GM19351 (cell line): ENCODE measurements at regions not wholly inside any gene's neighbourhood (a gene's known extent, or its start where the extent isn't known, plus 50 kb on each side); places are given as distances from the start of the nearest gene placed in this dataset.
"Not testable (repeated sequence)": the region's sequence is repeated elsewhere in the genome, so short reads cannot be mapped to it uniquely, and the experiment has no call there.

Experiments
- ATAC-seq: cut with Tn5 transposase; IDR thresholded peaks from one replicate; pipeline ENCODE4 v1.9.1; 2021; ENCODE audit warnings: mild to moderate bottlenecking, moderate library complexity; ENCODE audit not compliant: unreplicated experiment

- ATAC-seq: no peak
Observed at GRCh38 chr15:95125803-95126202, 894.4 kb downstream of the MCTP2 start.

GRCh38 chr15:95127356-95127755, 896.0 kb downstream of the MCTP2 start:
- no peak for ATAC-seq

- ATAC-seq: no peak
Observed at GRCh38 chr15:95129574-95129973, 898.2 kb downstream of the MCTP2 start.

- no peak for ATAC-seq
Observed at GRCh38 chr15:95131131-95131556, 899.8 kb downstream of the MCTP2 start.

- ATAC-seq: no peak
Observed at GRCh38 chr15:95132774-95133173, 901.4 kb downstream of the MCTP2 start.

- no peak for ATAC-seq
Observed at GRCh38 chr15:95134431-95135110, 903.2 kb downstream of the MCTP2 start.

GRCh38 chr15:95138604-95139270, 907.4 kb downstream of the MCTP2 start:
- ATAC-seq: no peak

GRCh38 chr15:95141486-95141885, 910.1 kb downstream of the MCTP2 start:
- no peak for ATAC-seq

- no peak for ATAC-seq
Observed at GRCh38 chr15:95142531-95142930, 911.2 kb downstream of the MCTP2 start.

- no peak for ATAC-seq
Observed at GRCh38 chr15:95146481-95146880, 915.1 kb downstream of the MCTP2 start.

GRCh38 chr15:95148183-95148582, 916.8 kb downstream of the MCTP2 start:
- ATAC-seq: no peak

- no peak for ATAC-seq
Observed at GRCh38 chr15:95149036-95149435, 917.7 kb downstream of the MCTP2 start.

GRCh38 chr15:95149771-95150170, 918.4 kb downstream of the MCTP2 start:
- ATAC-seq: no peak

GRCh38 chr15:95150466-95150865, 919.1 kb downstream of the MCTP2 start:
- ATAC-seq: no peak

GRCh38 chr15:95152741-95153140, 921.4 kb downstream of the MCTP2 start:
- no peak for ATAC-seq

- not testable (repeated sequence) for ATAC-seq
Observed at GRCh38 chr15:95153201-95153600, 921.8 kb downstream of the MCTP2 start.

- no peak for ATAC-seq
Observed at GRCh38 chr15:95160316-95160715, 929.0 kb downstream of the MCTP2 start.

- ATAC-seq: no peak
Observed at GRCh38 chr15:95162069-95162468, 930.7 kb downstream of the MCTP2 start.

- ATAC-seq: no peak
Observed at GRCh38 chr15:95162531-95162930, 931.2 kb downstream of the MCTP2 start.

- no peak for ATAC-seq
Observed at GRCh38 chr15:95162967-95163531, 931.7 kb downstream of the MCTP2 start.

- no peak for ATAC-seq
Observed at GRCh38 chr15:95168152-95168551, 936.8 kb downstream of the MCTP2 start.

GRCh38 chr15:95168951-95169431, 937.6 kb downstream of the MCTP2 start:
- ATAC-seq: no peak
